A204.1 (cell line): ENCODE measurements at regions not wholly inside any gene's neighbourhood (a gene's known extent, or its start where the extent isn't known, plus 50 kb on each side); places are given as distances from the start of the nearest gene placed in this dataset.

Experiments
- FAIRE-seq: peaks from 2 replicates; lab custom pipeline; 2012; peaks lifted over from hg19 to GRCh38; lab: Jason Lieb, UNC

DNA sequence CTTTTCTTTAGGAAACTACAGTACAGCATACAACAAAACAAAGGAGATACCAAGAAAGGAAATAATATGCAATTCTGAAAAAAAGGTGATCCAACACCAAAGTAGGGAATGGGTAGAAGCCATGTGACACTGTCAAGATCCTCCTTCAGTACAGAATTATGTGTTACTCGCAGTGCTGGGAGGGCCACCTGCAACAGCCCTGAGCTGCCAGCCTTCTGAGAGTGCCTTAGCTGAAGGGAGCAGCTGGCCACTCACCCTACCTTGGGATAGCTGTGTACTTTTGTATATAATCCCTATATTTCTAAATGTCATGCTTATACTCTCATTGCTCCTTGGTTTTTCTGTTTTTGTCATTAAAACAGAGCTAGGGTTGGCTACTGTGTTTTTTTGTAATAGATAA is 1518.2 kb upstream of the PCDH20 start:
- no peak for FAIRE-seq

DNA sequence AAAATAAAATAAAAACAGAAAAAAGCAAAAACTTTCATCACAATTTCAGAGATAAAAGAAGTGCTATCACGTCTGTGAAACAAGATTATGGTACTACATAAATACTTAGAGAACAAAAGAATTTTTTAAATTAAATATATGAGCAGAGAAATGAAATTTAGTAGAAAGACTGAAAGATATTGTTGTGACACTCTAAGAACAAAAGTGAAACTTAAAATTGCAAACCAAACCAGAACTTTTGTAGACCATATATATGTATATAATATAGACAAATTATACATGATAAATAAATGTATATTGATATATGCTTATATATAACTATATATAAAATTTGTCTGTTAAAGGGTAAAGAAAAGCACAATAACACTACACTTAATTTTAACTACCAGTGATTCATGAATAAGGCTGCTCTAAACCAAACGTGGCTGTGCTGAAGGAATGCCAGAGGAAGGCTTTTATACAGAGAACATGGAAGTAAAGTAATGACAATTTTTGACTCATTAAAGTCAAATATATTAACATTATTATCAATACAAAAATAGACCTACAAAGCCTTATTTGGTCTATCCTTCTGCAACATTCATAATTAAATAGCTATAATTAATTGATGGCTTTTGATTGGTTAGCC is 1516.7 kb upstream of the PCDH20 start:
- peak; percentile 83 for FAIRE-seq

DNA sequence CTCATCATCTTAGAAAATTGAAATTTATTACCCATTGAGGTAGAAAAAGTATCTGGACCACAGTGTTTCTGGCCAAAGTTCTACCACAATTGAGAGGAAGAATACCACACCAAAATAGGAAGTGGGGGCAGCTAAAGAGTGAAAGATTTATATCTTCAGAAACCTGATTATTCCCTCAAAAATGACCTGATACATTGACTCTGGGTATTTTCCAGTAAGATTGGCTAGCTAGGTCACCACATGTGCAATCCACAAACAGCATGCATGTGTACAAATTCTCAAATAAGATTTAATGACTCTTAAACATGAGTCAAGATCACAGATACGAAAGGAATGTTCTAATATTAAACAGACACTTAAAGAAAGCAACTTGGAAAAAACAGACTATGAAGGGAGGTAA is 1516.2 kb upstream of the PCDH20 start:
- FAIRE-seq = no peak

DNA sequence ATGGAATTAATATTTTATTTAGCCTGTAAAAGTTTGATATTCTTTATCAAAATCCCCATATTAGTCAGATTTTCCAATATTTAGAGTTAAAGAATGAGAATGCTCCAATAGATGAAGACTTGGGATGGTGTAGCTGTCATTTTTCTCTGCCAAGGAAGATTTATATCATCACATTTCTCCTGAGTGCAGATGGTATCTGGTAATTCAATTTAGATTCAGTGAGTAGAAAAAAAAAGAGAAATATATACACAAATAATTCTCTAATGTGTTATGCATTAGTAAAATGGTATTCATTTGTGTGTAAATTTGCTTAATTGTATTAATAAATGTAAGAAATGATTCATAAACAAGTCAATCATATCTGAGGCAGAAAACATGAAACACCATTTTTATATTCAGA is 1508.7 kb upstream of the PCDH20 start:
- FAIRE-seq = no peak

DNA sequence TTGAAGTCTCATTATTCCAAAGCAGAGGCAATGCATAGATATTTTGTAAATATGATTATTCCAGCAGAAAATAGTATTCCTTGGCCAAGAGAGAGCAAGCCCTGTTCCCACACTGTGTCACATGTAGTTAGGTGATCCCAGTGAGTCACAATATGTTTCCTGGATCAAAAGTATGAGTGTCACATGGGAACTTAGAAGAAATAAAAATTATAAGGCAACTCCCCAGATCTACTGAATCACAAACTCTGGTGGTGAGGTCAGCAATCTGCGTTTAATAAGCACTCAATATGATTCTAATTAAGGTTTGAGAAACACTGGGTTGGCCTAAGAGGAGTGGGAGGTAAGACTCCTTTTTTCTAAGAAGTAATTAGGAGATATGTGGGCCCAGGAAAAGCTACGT is 1504.5 kb upstream of the PCDH20 start:
- FAIRE-seq = no peak

DNA sequence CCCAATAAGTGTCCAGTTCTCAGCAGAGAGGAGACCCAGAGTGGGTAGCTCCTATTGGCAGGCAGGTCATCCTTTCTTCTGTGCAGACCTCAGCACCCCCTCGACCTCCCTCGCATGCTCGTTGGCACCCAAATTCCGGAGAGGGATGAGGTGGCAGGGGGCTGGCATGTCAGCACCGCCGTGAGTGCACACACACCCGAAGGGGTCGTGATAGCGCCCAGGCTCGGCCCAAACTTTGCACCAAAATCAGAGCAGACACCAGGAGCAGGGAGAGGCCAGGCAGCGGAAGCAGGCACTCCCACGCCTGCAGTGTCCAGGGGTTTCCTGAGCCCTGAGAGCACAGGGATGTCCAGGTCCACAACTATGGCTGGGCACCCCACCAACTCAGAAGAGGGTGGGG is 1503.8 kb upstream of the PCDH20 start:
- FAIRE-seq = no peak

DNA sequence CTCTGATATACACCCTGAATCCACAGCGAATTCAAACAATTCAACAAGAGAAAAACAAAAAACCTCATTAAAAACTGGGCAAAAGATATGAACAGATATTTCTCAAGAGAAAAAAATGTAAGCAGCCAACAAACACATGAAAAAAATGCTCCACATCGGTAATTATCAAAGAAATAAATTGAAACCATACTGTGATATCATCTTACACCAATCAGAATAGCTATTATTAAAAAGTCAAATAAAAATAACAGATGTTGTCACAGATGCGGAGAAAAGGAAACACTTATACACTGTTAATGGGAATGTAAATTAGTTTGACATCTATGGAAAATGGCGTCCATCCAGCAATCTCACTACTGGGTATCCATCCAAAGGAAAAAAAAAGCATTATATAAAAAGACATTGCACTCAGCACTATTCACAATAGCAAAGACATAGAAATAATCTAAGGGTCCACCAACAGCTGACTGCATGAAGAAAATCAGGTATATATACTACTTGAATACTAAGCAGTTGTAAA is 1495.0 kb upstream of the PCDH20 start:
- no peak for FAIRE-seq

DNA sequence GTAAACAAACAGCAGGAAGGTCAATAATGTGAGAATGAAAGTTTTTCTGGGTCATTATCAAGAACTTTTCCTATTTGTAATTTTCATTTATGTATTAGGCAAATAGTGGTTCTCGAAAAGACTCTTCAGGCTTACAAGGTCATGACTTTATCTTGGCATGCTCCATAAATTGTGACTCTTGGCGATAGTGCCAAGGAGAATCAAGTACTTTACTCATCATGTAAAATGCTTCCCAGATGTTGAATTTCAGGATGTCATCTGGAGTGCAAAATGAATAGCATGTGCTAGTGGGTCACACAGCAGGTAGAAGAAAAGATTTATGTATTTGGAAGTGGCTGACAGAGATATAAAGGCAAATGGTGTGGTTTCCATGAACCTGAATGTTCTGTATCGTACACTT is 1492.7 kb upstream of the PCDH20 start:
- FAIRE-seq = no peak

DNA sequence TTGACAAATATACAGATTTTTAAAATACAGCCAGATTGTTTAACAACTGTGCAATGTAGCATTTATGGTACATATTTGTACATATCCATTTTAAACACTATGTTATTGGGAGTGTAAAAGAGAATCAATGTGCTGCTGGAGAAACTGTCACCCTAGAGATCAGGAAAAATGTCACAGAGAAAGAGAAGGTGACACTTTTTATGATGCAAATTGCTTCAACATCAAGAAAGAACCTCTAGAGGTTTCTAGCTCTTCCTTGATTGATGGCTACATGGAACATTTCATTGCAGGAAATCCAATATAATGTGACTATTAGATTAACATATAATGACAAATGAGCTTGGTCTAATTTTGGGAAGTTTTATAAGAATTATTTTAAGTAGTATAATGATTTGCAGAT is 1491.2 kb upstream of the PCDH20 start:
- FAIRE-seq = no peak

DNA sequence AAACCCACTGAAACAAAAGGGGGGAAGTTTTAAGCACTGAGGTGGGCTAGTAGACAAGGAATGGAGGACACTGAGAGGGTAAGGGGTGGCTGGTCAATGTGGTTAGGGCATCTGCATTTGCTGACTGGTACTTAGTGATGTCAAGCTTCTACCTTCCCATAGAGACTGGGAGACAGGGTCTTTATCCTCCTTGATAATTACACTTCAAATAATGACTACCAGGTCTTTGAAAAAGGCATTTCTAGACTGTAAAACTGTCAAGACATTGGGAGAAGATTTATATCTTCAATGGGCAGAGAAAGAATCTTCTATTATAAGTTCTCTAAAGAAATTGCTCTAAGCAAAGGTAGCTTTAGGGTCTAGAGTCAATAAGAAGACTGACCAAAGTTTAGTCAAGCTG is 1490.8 kb upstream of the PCDH20 start:
- no peak for FAIRE-seq

DNA sequence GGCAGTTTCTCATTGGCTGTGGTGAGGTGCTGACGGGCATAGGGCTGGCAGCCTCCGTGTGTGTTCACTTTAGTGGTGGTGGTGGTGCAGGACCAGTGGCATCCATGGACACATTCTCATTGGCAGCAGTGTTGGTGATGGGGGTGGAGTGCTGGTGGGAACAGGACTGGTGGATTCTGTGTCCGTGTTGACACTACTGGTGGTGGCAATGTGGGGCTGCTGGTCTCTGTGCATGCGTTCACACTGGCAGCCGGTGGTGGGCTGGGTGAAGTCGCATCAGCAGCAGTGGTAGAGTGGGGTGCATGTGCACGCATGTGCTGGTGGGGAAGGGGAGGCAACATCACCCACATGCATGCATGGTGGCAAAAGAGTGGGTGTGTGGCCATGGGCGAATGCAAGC is 1471.4 kb upstream of the PCDH20 start:
- FAIRE-seq = no peak

DNA sequence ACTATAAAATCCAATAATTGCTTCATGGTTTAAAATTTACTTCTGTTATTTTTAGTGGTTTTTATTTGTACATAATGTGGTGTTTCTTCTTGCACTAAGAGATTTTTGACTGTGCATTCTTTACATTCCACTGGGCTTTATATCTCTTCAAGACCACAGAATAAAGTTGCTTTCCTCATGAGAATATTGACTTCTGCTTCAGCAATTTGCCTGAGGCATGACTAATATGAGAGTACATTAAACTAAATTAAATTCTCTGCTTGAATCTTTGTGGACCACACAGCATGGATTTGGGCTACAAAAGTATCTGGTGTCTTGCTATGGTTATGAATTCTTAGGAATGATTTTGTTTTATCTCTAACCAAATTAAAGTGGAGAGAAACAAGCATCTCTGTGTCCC is 1463.4 kb upstream of the PCDH20 start:
- no peak for FAIRE-seq

DNA sequence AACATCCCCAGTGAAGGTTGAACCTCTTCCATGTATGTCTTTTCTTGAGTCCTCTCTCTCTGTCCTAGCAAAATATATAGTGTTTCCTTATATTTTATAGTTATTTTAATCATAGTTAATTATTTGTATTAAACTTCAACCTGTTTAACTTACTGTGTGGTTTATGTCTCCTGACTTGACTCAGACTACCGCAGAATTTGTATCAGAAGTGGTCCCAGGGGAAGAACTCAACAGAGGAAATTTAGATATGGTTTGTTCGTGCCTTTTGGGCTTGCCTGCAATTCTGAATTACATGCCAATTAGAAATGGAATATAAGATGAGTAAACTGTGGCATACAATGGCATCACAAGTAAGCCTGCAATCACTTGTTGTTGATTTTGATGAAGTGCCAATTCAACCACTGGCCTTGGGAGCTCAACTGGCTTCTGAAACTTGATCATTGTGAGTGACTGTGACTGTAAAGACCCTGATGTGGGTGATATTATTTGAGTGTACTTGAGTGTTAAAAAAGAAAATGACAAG is 1459.5 kb upstream of the PCDH20 start:
- no peak for FAIRE-seq

DNA sequence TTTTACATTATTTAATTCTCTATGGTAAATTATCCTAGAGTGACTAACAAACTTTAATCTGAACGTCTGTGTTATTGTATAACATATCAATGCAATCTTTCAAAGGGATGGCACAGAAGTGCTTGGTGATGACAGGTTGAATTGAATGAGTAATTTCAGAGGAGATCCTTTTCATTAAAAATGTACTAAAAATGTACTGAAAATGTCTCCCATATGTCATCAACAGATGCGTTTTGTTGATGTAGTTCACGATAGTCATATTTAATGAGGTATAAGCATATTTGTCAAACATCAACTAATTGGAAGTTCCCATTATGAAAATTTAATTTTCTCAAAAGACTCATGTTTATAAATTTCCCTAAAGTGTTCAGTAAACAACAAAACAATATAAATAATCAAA is 1434.7 kb upstream of the PCDH20 start:
- FAIRE-seq = no peak

DNA sequence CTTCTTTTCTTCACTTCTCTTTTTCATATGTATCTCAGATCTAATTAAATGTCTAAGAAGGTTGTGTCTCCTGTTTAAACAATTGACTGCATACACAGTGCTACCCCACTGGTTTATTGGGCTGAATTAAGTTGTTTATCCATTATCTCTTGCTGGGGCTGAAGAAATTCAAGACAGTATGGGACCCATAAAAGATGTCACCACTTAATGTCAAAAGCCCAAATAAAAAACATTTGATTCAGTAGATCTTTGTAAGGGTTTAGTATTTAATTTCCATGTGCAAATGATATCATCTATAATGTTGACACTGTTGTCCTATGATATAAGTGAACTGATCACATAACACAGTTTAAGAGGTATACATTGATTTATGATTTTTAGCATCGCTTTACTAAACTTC is 1431.9 kb upstream of the PCDH20 start:
- FAIRE-seq = no peak

DNA sequence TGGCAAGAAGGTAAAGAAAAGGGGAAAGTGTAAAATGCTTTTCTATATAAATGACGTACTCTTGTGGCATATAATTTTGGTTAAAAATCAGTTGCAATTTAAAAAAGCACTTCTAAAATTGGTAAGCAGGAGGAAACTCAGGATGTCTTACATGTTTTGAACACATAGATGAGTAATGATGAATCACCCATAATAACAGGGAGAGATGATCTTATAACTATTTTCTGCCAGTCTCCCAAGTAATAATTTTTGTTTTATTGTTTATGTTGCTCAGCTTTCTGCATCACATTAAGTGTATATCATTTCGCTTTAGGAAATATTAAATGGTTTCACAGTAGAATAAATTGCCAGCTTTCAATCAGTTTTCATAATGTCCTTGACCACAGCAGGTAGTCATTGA is 1430.7 kb upstream of the PCDH20 start:
- FAIRE-seq = no peak

DNA sequence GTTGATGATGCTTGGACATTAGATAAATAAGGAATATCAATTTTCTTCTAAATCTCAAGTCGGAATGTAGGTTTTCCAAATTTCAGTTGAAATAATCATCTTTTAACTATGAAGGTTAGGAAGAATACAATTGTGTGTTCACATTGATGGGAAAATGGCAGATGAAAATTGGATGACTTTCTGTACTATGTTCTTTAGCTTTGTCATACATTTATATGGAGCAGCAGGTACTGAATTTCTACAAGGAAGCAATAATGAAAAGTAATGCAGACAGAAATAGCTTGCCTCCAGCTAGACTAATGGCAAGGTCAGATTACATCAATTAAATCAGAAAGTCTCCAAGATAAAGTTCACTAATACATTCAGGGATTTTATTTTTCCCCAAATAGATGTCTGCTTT is 1423.7 kb upstream of the PCDH20 start:
- FAIRE-seq = no peak

DNA sequence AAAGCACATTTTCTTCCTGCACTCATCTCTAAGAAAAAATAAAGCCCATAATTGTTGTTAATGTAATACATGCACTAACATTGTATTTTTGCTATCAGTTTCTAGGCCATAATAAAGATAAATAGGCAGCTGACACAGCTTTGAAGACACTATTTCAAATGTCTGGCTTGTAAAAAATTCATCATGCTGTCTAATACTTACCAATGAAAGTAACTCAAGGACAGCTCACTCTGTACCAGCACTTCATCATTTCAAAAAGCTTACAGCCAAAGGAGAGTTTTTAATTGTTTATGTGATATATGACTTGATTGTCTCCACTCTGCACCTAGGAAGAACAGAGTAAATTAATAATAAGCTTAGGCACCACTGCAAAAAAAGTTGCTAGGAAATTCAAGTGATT is 1423.3 kb upstream of the PCDH20 start:
- no peak for FAIRE-seq

DNA sequence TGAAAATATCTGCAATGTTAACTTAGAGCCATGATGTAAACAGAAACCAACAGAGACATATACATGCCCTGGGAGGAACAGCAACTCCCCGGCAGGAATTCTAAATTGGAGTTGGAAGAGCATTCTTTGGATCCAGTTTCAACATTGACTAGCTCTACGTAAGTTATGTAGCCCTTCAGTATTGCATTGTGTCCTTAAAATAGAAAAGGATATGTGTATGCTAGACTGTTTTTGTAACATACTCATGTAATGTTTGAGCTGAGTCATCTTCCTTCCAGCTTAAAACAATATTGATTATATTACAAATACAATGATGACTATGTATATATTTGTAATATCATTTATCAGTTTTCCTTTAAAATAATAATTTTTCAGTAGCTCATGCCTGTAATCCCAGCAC is 1422.2 kb upstream of the PCDH20 start:
- no peak for FAIRE-seq

DNA sequence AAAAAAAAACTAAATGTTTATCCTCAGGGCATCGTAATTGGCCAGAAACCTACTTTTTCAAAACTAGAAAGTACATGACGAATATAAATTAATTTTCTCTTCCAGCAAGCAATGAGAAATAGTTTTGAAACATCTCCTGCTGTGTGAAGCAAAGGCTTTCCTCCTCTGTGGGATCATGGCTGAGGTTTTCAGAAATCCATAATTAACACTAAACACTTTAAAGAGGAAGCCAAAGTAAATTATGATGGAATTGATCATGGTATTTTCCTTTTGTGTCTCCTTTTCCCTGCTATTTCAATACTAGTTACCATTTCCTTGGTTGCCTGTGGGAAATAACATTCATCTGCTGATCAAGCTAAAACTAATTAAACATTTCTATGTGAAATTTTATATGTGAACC is 1413.8 kb upstream of the PCDH20 start:
- no peak for FAIRE-seq

DNA sequence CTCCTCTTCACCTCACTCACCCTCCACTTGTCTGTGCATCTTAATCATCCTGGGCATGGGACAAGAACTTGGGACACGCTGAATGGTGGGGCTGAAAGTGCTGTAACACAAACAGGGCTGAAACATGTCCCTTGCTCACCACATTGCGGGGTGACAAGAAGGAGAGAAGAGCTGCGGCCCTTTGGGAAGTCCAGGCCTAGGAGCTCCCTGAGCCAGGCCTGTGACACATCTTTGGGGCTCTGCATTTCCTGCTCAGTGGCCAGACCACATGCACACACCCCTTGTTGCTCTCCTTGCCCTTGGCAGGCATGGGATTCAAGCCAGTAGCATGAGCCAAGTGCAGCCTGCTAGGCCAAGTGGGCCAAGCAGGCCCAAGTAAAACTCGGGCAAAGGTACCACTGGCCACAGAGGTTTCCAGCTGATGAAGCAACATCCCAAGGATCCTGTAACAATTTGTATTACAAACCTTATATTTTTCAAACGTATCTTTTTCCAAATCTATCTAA is 1384.3 kb upstream of the PCDH20 start:
- no peak for FAIRE-seq

DNA sequence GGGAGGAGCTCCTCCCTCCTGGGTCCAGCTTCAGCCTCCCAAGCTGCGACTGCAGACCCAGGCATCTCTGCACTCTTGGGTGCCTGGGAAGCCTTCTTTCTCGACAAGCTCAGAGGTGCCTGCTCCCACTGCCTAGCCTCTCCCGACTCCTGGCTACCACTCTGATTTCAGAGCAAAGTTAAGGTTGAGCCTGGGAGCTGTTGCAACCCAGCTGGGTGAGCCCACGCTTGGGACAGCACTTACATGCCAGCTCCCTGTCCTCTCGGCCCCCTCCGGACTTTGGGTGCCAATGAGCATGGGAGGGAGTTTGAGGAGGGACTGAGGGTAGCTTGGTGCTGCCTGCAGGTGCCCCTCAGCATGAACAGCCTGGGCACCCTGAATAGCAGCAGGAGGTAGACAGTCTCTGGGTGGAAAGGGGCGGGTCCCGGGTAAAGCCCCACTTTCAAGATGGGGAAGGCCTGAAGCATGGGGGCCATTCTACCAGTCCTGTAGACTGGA is 1383.4 kb upstream of the PCDH20 start:
- FAIRE-seq = no peak

DNA sequence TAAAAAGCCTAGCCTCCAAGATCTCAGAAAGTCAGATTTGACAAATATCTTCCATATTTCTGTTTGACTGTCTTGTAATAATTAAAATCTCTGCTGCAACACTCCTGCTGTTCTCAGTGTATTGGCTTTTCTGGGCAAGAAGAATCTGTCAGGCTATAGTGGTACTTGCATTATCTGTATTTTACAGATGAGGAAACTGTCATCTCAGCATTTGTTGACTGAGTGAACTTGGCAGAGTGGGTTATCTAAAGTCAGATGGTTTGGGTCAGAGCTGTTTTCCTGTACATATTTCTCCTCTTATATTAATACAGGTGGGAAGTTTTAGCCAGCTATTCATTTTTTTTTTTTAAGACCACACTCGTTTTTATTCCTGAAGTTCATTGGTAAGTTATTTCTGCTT is 1378.2 kb upstream of the PCDH20 start:
- FAIRE-seq = no peak

DNA sequence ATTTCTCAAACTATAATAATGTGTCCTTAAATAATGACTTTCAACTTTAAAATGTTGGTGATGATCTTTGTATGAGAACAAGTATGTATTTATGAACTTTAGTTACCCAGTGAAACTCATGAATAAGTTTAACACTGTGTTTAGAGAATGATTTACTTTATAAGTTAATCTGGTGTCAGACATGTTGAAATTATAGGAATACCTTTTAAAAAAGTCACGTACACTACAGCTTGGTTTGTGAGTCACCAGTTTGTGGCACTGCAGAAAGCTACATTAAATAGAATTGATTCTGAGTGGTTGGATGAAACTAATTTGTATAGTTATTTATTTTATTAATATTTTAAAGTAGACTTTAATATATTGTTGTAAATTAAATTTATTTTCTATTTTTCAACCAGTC is 1366.2 kb upstream of the PCDH20 start:
- no peak for FAIRE-seq
